NOMO-1 treated with DMSO at 0.1 percent for 48 hours (cell line): ENCODE measurements at regions not wholly inside any gene's neighbourhood (a gene's known extent, or its start where the extent isn't known, plus 50 kb on each side); places are given as distances from the start of the nearest gene placed in this dataset.
"Not testable (repeated sequence)": the region's sequence is repeated elsewhere in the genome, so short reads cannot be mapped to it uniquely, and the experiment has no call there.

Experiments used
- DNase-seq: peaks from one replicate; lab custom pipeline; 2025; ENCODE audit not compliant: unreplicated experiment; lab: John Stamatoyannopoulos, UW

DNA sequence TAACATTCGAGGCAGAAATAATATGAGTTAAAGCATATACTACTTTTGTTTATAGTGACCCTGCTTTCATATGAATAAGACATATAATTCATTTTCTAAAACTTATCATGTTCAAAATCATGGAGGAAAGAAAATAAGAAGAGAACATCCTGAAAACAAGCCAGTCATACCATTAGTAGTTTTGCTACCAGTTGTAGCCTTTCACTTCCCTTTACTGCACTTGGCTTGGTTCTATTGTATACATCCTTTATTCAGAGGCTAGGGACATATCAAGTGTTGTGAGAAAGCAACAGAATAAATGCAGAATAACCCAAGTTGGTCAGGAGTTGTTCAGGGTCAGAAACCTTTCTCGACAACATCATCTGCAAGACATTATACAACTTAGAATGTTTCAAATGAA is 598.7 kb downstream of the SOX5 start:
- peak; percentile 57 for DNase-seq

DNA sequence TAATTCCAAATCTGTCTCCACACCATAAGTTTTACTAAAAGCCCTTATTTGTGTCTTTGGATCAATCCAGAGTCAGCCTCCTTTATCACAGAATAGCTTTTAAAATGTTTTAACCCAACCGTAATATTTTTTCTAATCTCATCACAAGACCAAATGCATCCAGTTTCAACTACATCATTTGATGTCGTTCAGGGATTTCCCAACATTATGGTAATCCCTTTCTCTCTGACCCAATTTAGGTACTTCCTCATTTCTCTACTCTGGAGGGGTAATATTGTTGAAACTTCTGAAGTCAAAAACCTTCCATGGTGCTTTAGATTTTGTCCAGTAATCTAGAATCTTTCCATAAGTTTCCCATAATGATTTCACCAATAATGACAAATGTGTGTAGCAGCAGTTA is 596.8 kb downstream of the SOX5 start:
- peak; percentile 86 for DNase-seq

DNA sequence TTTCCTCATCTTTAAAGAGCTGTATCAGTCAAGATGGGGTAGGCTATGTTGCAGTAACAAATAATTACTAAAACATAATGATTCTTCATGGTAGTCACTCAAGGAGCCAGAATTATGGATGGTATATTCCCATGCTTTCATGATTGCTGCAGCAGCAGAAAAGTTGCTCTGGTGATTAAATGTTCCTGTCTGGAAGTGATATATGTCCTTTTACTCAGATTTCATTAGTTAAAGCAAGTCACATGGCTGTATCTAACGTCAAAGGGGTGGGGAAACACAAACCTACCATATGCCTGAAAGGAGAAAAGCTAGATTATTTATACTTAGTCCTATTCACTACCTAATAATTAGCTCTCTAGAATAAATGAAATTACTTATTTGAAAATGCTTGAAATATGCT is 594.7 kb downstream of the SOX5 start:
- no peak for DNase-seq

DNA sequence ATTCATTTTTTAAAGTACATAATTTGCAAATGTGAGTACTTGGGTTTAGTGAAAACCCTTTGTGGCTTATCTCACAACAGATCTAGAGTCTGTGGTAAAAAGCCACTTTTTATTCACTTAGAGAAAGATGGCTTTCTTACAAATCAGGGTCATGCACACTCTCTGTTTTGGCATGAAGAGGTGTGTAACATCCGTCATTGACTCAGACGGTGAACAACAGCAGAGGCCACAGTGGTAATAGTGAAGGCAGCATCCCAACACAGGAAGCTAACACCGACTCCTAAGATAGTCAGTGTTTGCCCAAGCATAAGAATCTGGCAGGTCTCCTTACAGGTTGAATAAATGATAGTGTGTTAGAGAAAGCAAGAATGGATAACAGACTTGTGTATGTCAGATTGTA is 593.0 kb downstream of the SOX5 start:
- DNase-seq: no peak

DNA sequence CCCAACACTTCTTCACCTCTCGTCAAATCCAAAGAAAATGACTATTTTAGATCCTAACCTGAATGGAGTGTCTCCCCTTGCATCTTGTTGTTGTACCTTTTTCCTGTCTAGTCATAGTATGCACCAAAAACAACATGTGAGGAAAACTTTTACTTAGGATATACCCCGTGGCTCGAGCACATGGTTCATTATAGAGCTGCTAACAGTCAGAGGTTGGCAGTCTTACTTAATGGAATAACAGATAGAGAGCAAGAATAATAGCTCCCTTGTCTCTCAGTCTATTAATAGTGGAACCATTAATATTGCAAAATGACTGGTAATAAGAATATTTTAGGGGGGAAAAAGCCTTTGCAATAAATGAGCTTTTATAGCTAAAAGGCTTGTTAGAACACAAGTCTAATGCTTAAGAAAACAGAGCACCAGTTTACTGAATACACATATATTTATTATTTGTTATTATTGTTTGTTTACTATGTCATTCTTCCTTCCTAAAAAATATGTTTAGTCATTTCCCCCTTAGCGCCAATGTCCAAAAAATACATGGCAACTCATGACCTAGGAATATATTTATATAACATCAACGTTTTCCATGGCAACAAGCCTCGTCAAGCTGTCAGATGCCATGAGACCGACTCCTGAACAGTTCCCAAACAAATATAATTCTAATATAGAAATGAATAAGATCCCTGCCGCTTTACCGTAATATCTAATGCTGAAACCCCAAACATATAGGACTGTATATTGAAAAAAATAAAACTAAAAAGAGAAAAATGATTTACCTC is 592.4 kb downstream of the SOX5 start:
- DNase-seq: no peak

DNA sequence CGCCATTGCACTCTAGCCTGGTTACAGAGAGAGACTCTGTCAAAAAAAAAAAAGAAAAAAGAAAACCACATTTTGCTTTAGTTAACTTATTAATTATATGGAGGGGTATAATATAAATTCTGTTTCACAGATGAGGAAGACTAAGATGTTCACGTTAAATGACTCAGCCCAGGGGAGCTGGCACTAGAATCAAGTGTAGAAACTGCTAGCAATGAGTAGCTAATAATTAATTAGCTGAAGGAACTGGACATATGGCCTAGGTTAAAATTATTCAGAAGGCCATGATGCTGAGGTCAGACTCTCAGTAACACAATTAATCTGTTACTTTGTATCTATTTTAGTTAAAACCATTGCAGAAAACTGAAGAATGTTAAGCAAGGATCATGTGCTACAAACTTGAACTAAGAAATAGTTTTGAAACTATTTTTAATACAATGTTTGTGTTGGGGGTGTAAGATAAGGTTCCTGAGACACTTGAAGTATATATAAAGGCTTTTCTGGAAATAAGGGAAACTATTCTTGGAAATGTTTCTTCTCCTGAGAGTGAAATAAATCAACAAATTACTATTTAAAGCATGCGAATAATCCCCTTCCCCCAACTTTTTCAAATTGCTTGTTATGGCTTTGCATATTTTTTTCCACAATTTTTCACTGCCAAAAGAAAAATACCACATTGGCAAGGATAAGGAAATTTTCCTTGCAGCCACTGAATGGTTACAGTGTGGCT is 589.3 kb downstream of the SOX5 start:
- no peak for DNase-seq

DNA sequence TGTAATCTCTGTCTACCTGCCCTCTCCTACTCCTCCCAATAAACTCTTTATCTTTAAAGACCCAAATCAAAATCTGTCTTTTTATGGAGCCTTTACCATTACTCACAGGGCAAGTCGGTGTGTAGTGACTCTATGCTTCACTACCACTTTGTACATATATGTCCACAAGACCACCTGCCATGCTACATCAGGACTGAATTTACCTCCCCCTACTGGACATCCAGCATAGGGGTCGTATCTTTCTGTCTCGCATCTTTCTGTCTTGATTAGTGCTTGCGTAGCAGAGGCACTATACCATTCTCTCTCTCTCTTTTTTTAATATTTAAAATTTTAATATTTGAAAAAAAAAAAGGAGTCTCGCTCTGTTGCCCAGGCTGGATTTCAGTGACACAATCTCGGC is 587.5 kb downstream of the SOX5 start:
- DNase-seq: no peak

DNA sequence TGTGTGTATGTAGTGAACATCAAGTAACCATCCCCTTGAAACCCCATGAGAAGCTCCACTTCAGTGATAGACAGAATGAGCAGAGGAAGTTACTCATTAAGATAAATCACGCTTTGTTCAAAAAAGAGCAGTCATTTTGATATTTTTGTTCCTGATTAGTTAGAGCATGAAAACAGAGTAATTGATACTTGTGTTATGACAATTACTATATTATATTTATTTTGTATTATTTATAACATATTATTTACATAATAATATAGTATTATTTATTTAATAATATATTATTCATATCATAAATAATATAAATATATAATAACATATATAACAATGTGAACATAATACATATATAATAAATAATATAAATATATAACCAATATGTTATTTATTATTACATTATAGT is 580.9 kb downstream of the SOX5 start:
- no peak for DNase-seq

DNA sequence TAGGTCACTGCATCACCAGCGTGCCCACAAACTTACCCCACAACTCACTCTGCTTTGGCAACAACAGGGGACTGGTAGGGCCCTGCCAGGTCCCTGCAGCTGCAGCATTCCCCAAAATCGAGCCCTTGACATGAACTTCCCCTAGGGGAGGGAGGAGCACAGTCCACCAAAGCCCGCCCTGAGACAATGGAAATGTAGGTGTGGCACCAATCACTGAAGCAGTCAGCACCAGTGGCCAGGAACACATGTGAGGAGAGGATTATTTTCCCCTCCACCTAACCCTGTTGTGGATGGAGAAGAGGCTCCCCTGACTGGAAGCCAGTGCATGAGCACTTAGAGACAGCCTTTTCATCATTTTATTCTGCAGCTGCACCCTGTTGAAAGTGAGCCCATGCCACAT is 573.8 kb downstream of the SOX5 start:
- no peak for DNase-seq

DNA sequence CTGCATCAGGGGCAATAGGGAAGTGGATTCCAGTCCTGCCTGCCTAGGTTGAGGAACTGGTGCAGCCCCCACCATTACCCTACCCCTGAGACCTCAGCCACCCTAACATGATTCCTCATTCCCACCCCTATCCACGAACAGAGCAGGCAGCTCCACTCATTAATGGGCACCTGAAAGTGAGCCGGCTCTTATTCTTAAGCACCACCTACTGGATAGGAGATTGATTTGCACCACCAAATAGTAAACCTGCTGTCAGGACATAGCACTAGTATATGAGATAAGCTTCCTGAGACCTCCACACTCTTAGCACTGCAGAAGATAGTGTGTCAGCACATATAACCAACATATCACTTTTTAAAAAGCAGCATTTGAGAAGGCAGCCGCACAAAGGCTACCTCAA is 573.2 kb downstream of the SOX5 start:
- DNase-seq: no peak

DNA sequence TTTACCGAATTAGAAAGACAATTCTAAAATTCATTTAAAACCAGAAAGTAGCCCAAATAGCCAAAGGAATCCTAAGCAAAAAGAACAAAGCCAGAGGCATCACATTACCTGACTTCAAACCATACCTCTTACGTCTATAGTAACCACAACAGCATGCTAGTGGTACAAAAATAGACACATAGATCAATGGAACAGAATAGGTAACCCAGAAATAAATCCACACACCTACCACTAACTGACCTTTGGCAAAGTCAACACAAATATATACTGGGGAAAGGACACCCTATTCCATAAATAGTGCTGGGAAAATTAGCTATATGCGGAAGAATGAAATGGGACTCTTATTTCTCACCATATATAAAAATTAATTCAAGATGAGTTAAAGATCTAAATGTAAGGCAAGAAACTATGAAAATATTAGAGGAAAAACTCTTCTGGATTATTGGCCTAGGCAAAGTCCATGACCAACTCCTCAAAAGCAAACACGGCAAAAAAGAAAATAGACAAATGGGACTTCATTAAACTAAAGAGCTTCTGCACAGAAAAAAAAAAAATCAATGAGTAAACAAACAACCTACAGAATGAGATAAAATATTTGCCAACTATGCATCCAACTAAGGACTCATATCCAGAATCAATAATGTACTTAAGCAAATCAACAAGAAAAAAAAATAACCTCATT is 568.9 kb downstream of the SOX5 start:
- DNase-seq: no peak

DNA sequence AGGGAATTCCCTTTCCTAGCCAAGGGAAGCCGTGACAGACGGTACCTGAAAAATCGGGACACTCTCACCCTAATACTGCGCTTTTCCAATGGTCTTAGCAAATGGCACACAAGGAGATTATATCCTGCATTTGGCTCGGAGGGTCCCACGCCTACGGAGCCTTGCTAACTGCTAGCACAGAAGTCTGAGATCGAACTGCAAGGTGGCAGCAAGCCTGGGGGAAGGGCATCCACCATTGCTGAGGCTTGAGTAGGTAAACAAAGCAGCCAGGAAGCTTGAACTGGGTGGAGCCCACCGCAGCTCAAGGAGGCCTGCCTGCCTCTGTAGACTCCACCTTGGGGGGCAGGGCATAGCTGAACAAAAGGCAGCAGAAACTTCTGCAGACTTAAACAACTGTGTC is 560.6 kb downstream of the SOX5 start:
- DNase-seq: not testable (repeated sequence)

DNA sequence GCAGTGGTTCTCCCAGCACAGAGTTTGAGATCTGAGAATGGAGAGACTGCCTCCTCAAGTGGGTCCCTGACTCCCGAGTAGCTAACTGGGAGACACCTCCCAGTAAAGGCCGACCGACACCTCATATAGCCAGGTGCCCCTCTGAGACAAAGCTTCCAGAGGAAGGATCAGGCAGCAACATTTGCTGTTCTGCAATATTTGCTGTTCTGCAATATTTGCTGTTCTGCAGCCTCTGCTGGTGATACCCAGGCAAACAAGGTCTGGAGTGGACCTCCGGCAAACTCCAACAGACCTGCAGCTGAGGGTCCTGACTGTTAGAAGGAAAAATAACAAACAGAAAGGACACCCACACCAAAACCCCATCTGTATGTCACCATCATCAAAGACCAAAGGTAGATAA is 560.2 kb downstream of the SOX5 start:
- DNase-seq: not testable (repeated sequence)

DNA sequence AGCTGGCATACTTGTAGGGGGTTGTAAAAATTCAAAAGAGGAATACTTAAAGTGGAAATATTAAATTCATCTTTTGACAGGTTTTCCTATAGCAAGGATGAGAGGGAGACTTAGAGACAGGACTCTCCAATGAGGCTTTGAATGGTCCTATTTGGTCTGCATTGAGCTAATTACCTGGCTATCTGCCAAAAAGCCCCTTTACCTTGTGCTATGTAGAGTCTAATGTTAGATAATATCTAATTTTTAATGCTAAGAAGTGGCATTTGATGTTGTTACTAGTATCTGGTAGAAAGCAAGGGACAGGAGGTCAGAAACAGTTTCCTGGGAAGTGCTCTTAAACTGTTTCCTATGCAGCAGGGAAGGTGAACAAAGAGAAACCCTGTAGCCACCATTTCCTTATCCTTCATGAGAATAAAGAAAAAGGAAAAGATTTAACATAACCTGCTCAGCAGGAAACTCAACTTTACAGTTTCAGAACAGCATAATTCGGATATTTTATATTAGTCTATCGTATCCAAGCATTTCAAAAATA is 550.0 kb downstream of the SOX5 start:
- no peak for DNase-seq

DNA sequence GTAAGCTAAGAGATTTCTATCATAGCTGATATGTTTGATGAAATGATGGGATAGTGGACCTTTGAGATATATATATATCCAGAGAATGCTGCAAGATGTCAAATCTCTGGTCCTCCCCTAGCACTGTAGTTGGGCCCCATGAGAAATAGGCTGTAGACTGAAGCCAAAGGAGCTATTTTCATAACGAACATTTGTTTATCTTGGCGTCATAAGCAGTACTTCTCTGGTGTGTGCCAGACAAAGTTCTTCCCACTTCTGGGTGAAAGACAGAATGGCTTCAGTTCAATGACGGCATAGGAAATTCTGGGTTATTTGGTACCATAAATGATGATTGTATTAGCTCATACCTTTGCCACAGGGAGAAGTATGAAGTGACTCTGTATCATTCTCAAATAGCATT is 534.3 kb downstream of the SOX5 start:
- DNase-seq: no peak

DNA sequence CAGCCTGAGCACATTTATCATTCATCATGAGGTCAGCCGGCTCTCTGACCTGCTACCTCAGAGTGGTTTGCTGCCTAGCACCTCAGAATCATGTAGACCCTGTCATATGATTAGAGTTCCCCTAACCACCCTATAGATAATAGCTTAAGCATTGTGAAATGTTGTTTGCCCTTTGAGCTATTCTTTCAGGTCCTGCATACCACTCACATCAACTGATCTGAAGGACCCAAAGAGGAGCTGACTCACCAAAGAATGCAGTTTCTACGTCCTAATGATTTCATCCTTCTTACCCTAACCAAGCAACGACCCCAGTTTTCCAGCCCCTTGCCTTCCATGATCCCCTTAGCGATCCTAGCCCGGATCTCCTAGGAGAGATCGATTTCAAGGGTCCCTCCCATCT is 527.9 kb downstream of the SOX5 start:
- no peak for DNase-seq

DNA sequence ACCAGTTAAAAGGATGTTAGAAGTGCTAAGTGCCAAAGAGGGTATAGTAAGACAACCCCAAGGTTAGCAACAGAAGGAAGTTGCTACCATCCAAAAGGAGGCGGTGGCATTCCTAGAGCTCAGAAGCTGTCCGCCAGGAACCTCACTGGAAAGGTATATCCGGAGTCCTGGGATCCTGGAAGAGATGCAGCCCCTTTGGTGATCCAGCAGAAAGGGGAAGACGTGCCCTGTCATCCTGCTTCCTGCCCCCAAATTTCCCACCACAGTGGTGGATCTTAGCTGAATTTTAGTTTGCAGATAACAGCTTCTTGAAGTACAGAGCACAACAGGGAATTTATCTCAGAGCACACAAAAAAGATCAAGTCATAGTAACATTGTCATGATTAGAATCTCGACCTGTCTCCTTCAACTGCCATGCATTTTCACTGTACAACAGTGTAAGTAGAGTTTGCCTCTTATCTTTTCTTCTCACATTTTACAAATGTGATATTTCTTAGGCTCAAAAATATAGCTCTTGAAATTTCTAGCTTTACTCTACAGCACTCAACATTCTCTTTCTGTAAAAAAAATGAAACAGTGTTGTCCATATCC is 526.3 kb downstream of the SOX5 start:
- DNase-seq: no peak

DNA sequence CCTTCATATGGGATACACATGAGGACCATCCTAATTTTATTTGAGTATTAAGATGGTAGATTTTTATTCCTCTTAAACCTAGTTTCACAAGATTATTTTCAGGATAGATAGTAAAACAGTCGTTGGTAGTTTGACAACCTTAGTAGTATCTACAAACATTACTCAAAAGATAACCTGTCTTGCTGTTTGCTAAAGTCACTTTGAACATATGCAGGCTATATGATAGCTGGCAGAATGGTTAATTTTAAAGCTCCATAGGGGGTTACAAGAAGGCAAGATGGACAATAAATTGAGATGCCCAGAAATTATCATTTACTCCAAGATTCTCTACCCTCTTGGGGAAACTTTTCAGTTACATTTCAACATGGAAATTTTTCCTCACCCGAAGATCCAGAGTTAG is 525.7 kb downstream of the SOX5 start:
- no peak for DNase-seq

DNA sequence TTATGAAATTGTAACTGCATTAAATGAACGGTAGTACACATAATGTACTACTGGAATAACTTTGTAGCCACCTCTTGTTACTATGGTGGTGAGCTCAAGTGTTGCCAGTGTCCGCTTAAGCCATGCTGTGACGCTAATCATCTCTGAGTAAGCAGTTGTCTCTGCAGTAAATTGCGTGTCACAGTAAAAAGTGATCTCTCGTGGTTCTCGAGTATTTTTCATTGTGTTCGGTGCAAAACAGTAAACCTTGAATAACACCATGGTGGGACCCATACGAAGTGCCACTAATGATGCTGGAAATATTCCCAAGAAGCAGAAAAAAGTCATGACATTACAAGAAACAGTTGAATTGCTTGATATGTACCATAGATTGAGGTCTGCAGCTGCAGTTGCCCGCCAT is 524.8 kb downstream of the SOX5 start:
- no peak for DNase-seq

DNA sequence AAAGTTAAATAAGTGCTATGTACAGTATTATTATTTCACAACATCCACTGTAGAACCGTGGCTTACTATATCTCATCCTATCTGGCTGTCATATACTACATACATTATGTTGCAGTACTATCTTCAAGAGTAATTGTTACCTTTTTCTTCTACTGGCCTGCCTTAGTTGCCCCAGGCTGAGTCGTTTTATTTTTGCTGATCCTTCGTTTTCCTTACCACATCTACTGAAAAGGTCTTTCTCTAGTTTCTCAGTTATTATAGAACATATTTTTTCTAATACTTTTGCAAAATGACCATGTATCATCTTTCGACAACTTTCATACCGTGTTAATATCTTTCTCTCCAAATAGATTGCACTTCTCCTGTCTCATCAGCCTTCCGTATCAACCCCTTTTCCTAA is 523.1 kb downstream of the SOX5 start:
- DNase-seq: no peak

DNA sequence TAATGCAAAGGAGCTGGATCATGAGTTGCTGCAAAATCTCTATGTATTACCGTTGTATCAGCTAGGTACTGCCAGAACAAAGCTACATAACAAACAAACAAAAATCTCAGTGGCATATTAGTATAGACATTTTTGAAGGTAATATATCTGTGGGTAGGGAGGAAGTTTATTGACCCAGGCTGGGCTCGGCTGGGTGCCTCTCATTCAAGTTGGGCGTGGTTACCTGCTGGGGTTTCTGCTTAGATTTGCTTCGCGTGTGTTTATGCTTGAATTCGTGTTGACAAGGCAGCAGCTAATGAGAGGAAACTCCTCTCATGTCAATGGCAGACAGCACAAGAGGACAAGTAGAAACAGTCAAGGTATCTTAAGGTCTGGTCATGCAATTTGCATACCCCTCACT is 520.7 kb downstream of the SOX5 start:
- DNase-seq: no peak

DNA sequence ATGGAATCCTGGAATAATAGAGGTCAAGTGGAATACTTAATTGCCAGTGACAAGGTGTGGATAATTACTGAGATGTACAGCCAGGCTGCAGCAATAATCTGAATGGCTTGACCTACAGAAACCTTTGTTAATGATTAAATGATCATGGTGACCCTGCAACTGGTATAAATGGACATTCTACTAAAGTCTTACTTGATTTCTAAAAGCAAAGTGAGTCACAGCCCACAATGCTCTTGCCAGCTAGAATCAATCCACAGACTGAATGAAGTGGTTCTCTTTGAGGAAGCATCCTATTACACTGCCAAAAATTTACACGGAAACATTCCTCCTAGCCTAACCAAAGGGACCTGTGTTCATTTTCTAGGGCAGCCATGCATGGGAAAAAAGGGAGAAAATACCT is 518.5 kb downstream of the SOX5 start:
- DNase-seq: no peak
